GM21786 (cell line): ENCODE measurements at regions not wholly inside any gene's neighbourhood (a gene's known extent, or its start where the extent isn't known, plus 50 kb on each side); places are given as distances from the start of the nearest gene placed in this dataset.

Experiments used
- ATAC-seq: cut with Tn5 transposase; IDR thresholded peaks from one replicate; pipeline ENCODE4 v1.9.1; 2021; ENCODE audit not compliant: unreplicated experiment

- ATAC-seq: no peak
Observed at GRCh38 chr6:148265054-148265453, 77.6 kb upstream of the SASH1 start.

DNA sequence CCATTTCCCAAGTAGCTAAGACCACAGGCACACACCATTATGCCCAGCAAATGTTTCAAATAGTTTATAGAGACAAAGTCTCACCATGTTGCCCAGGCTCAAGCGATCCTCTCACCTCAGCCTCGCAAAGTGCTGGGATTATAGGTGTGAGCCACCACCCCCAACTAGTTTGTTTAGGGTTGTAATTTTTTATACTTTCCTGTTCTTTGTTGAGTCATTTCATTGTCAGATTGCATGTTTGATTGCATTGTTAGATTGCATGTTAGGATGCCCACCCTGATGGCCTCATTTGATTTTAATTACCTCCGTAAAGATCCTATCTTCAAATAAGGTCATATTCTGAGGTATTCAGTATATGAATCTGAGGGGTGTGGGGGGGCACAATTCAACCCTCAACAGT, 73.3 kb upstream of the SASH1 start:
- ATAC-seq: no peak

GRCh38 chr6:148271711-148272439, 70.8 kb upstream of the SASH1 start:
- ATAC-seq: no peak

- no peak for ATAC-seq
Observed at GRCh38 chr6:148272597-148272996, 70.0 kb upstream of the SASH1 start.

- no peak for ATAC-seq
Observed at GRCh38 chr6:148273962-148274752, 68.5 kb upstream of the SASH1 start.

DNA sequence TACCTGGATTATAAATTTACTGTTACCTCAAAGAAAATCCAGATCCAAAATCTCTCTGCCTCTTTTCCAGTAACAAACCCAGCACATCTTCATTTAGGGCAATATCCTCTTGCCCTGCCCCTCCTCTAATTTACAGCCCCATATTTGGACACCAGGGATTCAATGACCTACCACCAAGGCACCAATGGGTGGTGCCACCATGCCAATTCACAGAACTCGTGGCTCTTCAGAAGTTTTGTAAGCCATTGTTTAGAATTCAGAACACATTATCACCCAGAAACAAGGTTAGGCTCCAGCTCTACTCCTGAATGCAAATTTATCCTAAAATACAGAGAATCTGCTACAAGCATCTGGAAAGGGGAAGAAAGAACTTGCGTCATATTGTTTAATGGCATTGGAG, 67.8 kb upstream of the SASH1 start:
- ATAC-seq: no peak

GRCh38 chr6:148285205-148285604, 57.4 kb upstream of the SASH1 start:
- no peak for ATAC-seq

DNA sequence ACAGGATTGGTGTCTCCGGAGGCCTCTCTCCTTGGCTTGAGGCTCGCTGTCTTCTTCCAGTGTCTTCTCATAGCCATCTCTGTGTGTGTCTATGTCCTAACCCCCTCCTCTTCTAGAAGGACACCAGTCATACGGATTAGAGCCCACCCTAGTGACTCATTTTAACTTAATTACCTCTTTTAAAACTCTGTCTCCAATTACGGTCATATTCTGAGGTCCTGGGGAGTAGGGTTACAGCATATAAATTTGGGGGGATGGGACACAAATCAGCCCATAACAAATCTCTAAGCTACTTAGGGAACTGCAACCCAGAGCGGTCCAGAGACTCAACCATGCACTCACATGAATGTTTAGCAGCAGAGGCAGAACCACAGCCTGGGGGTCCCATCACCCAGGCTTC, 56.1 kb upstream of the SASH1 start:
- no peak for ATAC-seq

- ATAC-seq: no peak
Observed at GRCh38 chr6:148287623-148288333, 54.9 kb upstream of the SASH1 start.

DNA sequence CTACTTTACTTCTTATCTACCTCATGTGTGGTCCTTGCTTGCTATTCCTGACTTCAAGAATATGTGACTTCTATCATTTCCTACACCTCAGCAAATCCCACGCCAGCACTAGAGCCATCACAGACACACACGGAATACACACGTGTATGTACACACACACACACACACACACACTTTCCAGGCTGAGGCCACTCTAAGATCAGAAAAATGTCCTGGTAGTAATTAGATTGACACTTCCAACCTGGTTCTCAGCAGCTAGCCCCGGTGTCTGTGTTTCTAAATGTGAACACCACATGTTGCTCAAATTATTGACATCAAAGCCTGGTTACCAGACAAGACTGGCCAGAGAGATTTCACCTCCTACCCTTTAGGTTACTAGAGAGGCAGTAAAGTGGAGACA, 54.1 kb upstream of the SASH1 start:
- no peak for ATAC-seq

DNA sequence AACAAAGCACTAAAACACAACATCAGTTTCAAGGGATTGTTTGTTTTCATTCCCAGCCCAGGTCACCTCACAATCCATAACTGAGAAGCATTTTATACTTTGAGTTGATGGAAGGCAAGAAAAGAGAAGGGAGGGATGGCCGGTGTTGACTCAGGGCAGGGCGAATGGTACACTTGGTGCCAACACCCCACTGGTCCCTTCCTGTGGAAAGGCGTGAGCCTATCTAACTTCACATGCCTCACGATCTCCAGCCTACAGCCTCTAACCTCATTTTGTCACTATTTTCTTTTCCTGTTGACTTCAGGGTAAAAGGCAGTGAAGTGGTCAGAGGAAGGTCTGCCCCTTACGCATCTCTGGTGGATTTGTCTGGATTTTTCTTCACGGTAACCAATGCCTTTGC, 53.5 kb upstream of the SASH1 start:
- no peak for ATAC-seq

DNA sequence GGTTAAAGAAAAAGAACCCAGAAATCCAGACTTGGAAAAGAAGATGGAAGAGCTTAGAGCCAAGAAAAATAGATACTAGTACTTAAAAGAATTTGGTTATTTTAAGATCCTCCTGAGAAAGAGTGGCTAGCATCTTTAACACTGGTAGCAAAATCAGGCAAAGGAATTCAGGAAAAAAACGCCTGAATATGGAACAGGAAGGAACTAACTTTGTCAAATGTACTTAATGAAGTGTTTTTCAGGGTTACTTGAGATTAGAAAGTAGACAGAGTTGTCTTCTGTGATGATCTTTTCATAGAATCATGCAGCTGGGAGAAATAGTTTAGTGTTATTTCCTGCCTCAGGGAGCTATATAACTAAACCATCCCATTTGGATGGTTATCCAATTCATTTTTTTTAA, 50.8 kb upstream of the SASH1 start:
- no peak for ATAC-seq
